ENCODE measurements at regions not wholly inside any gene's neighbourhood (a gene's known extent, or its start where the extent isn't known, plus 50 kb on each side); places are given as distances from the start of the nearest gene placed in this dataset.

DNA sequence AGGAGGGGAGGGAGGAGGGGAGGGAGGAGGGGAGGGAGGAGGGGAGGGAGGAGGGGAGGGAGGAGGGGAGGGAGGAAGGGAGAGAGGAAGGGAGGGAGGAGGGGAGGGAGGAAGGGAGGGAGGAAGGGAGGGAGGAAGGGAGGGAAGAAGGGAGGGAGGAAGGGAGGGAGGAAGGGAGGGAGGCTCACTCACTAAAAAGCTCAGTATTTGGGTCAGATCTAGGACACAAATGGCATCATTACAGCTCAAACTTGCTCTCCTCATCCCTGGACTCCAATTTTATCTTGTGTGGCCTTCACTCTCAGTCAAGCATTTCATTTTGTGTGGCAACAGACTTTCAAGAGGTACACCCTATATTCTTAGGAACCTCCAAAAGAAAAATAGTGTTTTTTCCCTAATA lies 435.4 kb downstream of the IRS1 start:
- TF ChIP-seq, protein P1, sequence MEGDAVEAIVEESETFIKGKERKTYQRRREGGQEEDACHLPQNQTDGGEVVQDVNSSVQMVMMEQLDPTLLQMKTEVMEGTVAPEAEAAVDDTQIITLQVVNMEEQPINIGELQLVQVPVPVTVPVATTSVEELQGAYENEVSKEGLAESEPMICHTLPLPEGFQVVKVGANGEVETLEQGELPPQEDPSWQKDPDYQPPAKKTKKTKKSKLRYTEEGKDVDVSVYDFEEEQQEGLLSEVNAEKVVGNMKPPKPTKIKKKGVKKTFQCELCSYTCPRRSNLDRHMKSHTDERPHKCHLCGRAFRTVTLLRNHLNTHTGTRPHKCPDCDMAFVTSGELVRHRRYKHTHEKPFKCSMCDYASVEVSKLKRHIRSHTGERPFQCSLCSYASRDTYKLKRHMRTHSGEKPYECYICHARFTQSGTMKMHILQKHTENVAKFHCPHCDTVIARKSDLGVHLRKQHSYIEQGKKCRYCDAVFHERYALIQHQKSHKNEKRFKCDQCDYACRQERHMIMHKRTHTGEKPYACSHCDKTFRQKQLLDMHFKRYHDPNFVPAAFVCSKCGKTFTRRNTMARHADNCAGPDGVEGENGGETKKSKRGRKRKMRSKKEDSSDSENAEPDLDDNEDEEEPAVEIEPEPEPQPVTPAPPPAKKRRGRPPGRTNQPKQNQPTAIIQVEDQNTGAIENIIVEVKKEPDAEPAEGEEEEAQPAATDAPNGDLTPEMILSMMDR (IDR thresholded peaks at IDR 0.05; ENCODE audit: insufficient read depth, low read length, poor library complexity, severe bottlenecking): no peak
- no peak for TF ChIP-seq EZH2phosphoT487 (conservative IDR thresholded peaks at IDR 0.05; ENCODE audit: low read length)
